Fibroblast of lung (primary cell): ENCODE measurements at regions not wholly inside any gene's neighbourhood (a gene's known extent, or its start where the extent isn't known, plus 50 kb on each side); places are given as distances from the start of the nearest gene placed in this dataset.

ENCODE experiments used
- DNase-seq, 2 donors: peaks; one replicate each; pipeline versions ENCODE4 v3.0.0 to v3.0.0-alpha.2; 2010; ENCODE audit warnings: low read depth in 2 of 2
- H2AFZ ChIP-seq: 2 replicates; pipeline ENCODE4 v1.5.1; 2012; ENCODE audit warnings: low read length, control low read depth, inconsistent platforms
- H3K27ac ChIP-seq: 2 replicates; pipeline ENCODE4 v1.5.1; 2011; ENCODE audit warnings: low read length, control low read depth; ENCODE audit not compliant: insufficient read depth
- H3K27me3 ChIP-seq: 2 replicates; pipeline ENCODE4 v1.5.1; 2011; ENCODE audit warnings: mild to moderate bottlenecking, low read length; ENCODE audit not compliant: control insufficient read depth, insufficient read depth
- H3K36me3 ChIP-seq: 2 replicates; pipeline ENCODE4 v1.5.1; 2011; ENCODE audit warnings: low read length; ENCODE audit not compliant: control insufficient read depth, insufficient read depth
- H3K4me1 ChIP-seq: 2 replicates; pipeline ENCODE4 v1.5.1; 2011; ENCODE audit warnings: low read length; ENCODE audit not compliant: control insufficient read depth, insufficient read depth; ENCODE audit errors: extremely low read depth
- H3K4me2 ChIP-seq: 2 replicates; pipeline ENCODE4 v1.5.1; 2011; ENCODE audit warnings: low read length, control low read depth; ENCODE audit not compliant: insufficient read depth; ENCODE audit errors: extremely low read depth
- H3K4me3 ChIP-seq, 4 experiments: fragments of 200-600 bp in 1 of 4; sonication (generic) in 1 of 4; replicated peaks in 1 of 4; 2 replicates each; pipeline ENCODE4 v1.5.1; 2011 to 2016; ENCODE audit warnings: low read length in 4 of 4, low read depth in 3 of 4, mild to moderate bottlenecking in 3 of 4, control low read depth in 2 of 4, inconsistent platforms in 1 of 4, mixed read lengths in 1 of 4; ENCODE audit not compliant: insufficient read depth in 1 of 4; ENCODE audit errors: control extremely low read depth in 1 of 4
- H3K79me2 ChIP-seq: 2 replicates; pipeline ENCODE4 v1.5.1; 2012; ENCODE audit warnings: mild to moderate bottlenecking, low read length, inconsistent platforms; ENCODE audit not compliant: control insufficient read depth, insufficient read depth
- H3K9ac ChIP-seq: 2 replicates; pipeline ENCODE4 v1.5.1; 2011; ENCODE audit warnings: mild to moderate bottlenecking, low read length, control low read depth; ENCODE audit not compliant: insufficient read depth
- H3K9me3 ChIP-seq: 2 replicates; pipeline ENCODE4 v1.5.1; 2012; ENCODE audit warnings: low read depth, low read length; ENCODE audit not compliant: control insufficient read depth, insufficient read depth
- H4K20me1 ChIP-seq: 2 replicates; pipeline ENCODE4 v1.5.1; 2011; ENCODE audit warnings: low read length; ENCODE audit not compliant: control insufficient read depth, insufficient read depth; ENCODE audit errors: extremely low read depth
- EZH2 ChIP-seq: IDR thresholded peaks from 2 replicates; pipeline ENCODE4 v1.5.1; 2012; ENCODE audit warnings: low read length, control low read depth, mild to moderate bottlenecking; ENCODE audit errors: missing control alignments
- TF ChIP-seq, protein P1 (sequence below), 2 donors: IDR thresholded peaks in 1 of 2; conservative IDR thresholded peaks in 1 of 2; 1 replicate in 1 of 2; 2 replicates in 1 of 2; pipeline ENCODE4 v1.5.1; 2011 to 2012; ENCODE audit warnings: low read length in 2 of 2, control low read depth in 1 of 2, inconsistent platforms in 1 of 2, low read depth in 1 of 2, mild to moderate bottlenecking in 1 of 2

GRCh38 chr6:166861304-166861703, 95.0 kb downstream of the RNASET2 start:
- no peaks in the 10 kb centered on the region for H3K9me3 ChIP-seq
- H3K36me3 ChIP-seq = no peaks in the 10 kb centered on the region
- H3K27me3 ChIP-seq = peaks cover 10% of the 10 kb centered on the region
- H3K27ac ChIP-seq = no peak overlapping the region
- H3K79me2 ChIP-seq = no peaks in the 10 kb centered on the region
- H3K4me1 ChIP-seq = no peaks in the 10 kb centered on the region
- H4K20me1 ChIP-seq = no peaks in the 10 kb centered on the region
- H3K9ac ChIP-seq = no peak overlapping the region
- no peak overlapping the region for H2AFZ ChIP-seq
- TF ChIP-seq, protein P1, sequence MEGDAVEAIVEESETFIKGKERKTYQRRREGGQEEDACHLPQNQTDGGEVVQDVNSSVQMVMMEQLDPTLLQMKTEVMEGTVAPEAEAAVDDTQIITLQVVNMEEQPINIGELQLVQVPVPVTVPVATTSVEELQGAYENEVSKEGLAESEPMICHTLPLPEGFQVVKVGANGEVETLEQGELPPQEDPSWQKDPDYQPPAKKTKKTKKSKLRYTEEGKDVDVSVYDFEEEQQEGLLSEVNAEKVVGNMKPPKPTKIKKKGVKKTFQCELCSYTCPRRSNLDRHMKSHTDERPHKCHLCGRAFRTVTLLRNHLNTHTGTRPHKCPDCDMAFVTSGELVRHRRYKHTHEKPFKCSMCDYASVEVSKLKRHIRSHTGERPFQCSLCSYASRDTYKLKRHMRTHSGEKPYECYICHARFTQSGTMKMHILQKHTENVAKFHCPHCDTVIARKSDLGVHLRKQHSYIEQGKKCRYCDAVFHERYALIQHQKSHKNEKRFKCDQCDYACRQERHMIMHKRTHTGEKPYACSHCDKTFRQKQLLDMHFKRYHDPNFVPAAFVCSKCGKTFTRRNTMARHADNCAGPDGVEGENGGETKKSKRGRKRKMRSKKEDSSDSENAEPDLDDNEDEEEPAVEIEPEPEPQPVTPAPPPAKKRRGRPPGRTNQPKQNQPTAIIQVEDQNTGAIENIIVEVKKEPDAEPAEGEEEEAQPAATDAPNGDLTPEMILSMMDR (conservative IDR thresholded peaks at IDR 0.05 in 1 of 2, IDR thresholded peaks at IDR 0.05 in 1 of 2; ENCODE audit: low read depth in 1 of 2, low read length in 2 of 2) = no peak
- TF ChIP-seq EZH2 = no peak
- DNase-seq = no peak
- no peak overlapping the region for H3K4me2 ChIP-seq
- no peak overlapping the region for H3K4me3 ChIP-seq

GRCh38 chr6:166860392-166860791, 96.0 kb downstream of the RNASET2 start:
- DNase-seq = no peak
- TF ChIP-seq, protein P1 (conservative IDR thresholded peaks at IDR 0.05 in 1 of 2, IDR thresholded peaks at IDR 0.05 in 1 of 2; ENCODE audit: low read depth in 1 of 2, low read length in 2 of 2) = no peak
- TF ChIP-seq EZH2 = no peak
- Histone ChIP-seq H3K27me3 (peaks cover 10% of the 10 kb centered on the region), H3K36me3 (no peaks in the 10 kb centered on the region), H2AFZ (no peak overlapping the region), H3K9me3 (no peaks in the 10 kb centered on the region), H3K4me1 (no peaks in the 10 kb centered on the region), H3K4me3 (no peak overlapping the region), H3K9ac (no peak overlapping the region), H3K79me2 (no peaks in the 10 kb centered on the region), H3K4me2 (no peak overlapping the region), H4K20me1 (no peaks in the 10 kb centered on the region), H3K27ac (no peak overlapping the region)

DNA sequence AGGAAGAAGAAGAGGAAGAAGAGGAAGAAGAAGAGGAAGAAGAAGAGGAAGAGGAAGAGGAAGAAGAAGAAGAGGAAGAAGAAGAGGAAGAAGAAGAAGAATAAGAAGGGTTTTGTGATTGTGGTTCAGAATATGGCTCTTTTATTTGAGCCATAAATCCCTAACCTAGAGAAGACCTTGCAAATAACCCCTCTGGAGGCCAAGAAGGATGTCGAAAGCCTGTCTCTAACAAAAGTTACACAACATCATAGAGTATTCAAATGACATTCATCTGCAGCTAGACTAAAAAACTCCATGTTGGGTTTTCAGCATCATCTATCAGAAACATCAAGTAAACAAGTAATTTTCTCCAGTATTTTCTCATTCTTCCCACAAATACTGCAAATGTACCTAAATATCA, 100.9 kb downstream of the RNASET2 start:
- Histone ChIP-seq H3K79me2 (no peaks in the 10 kb centered on the region), H3K9me3 (no peaks in the 10 kb centered on the region), H3K36me3 (no peaks in the 10 kb centered on the region), H2AFZ (no peak overlapping the region), H3K9ac (no peak overlapping the region), H3K4me3 (no peak overlapping the region), H3K4me1 (no peaks in the 10 kb centered on the region), H4K20me1 (no peaks in the 10 kb centered on the region), H3K27ac (no peak overlapping the region), H3K4me2 (no peak overlapping the region), H3K27me3 (no peaks in the 10 kb centered on the region)
- TF ChIP-seq, protein P1 (conservative IDR thresholded peaks at IDR 0.05 in 1 of 2, IDR thresholded peaks at IDR 0.05 in 1 of 2; ENCODE audit: low read depth in 1 of 2, low read length in 2 of 2) = no peak
- no peak for TF ChIP-seq EZH2
- no peak for DNase-seq
